A549 (cell line): ENCODE measurements at regions not wholly inside any gene's neighbourhood (a gene's known extent, or its start where the extent isn't known, plus 50 kb on each side); places are given as distances from the start of the nearest gene placed in this dataset.

Experiments used
- ATAC-seq, 2 experiments: fragments of 200-7000 bp in 1 of 2; fragments of >200 bp in 1 of 2; cut with Nextera tagmentation in 1 of 2; cut with Tn5 transposase in 1 of 2; 3 replicates each; pipeline versions ENCODE4 v1.8.0 to v1.9.1; 2018 to 2020; ENCODE audit warnings: mild to moderate bottlenecking in 1 of 2, moderate library complexity in 1 of 2
- CTCF ChIA-PET: fragments of 300-600 bp; sonication (Branson Sonifier 250); formaldehyde crosslinking; extraction: SDS; loops from one replicate; lab custom pipeline; 2021; ENCODE audit warnings: antibody characterized with exemption, inconsistent platforms; lab: Yijun Ruan, JAX
- POLR2A ChIA-PET: fragments of 350-600 bp; formaldehyde crosslinking; extraction: SDS; loops from one replicate; lab custom pipeline; 2021; ENCODE audit warnings: antibody characterized with exemption, inconsistent platforms; lab: Yijun Ruan, JAX
- DNase-seq, 2 experiments: peaks; one replicate each; pipeline versions ENCODE4 v3.0.0 to v3.0.0-alpha.2; 2011 to 2016; ENCODE audit warnings: low read depth in 1 of 2, low spot score in 1 of 2
- FAIRE-seq: peaks from 2 replicates; lab custom pipeline; 2011; peaks lifted over from hg19 to GRCh38; lab: Jason Lieb, UNC
- H3K27ac ChIP-seq, 2 experiments: fragments of >200 bp; sonication (Bioruptor Twin); formaldehyde crosslinking; 3 replicates each; pipeline ENCODE4 v1.5.1; 2016 to 2017
- H3K4me1 ChIP-seq: fragments of >200 bp; sonication (Bioruptor Twin); formaldehyde crosslinking; 3 replicates; pipeline ENCODE4 v1.6.1; 2016
- H3K4me2 ChIP-seq: fragments of >200 bp; sonication (Bioruptor Twin); formaldehyde crosslinking; 3 replicates; pipeline ENCODE4 v1.6.1; 2016
- H3K4me3 ChIP-seq: fragments of >200 bp; sonication (Bioruptor Twin); formaldehyde crosslinking; 3 replicates; pipeline ENCODE4 v1.5.1; 2016
- H3K9me3 ChIP-seq: fragments of >200 bp; sonication (Bioruptor Twin); formaldehyde crosslinking; 3 replicates; pipeline ENCODE4 v1.6.1; 2016
- FOSB ChIP-seq: fragments of 250-450 bp; sonication (Bioruptor Pico); IDR thresholded peaks from 2 replicates; pipeline ENCODE4 v1.5.0; 2020; ENCODE audit warnings: mild to moderate bottlenecking, moderate library complexity
- FOSL2 ChIP-seq, 2 experiments: fragments of 450-650 bp in 1 of 2; fragments of >200 bp in 1 of 2; sonication (Bioruptor Twin) in 1 of 2; formaldehyde crosslinking; IDR thresholded peaks; 2 replicates each; pipeline versions ENCODE4 v1.5.0 to v1.6.1; 2016 to 2020; ENCODE audit warnings: mild to moderate bottlenecking in 1 of 2, moderate library complexity in 1 of 2
- HEYL ChIP-seq: fragments of 250-450 bp; sonication (Bioruptor Pico); IDR thresholded peaks from 2 replicates; pipeline ENCODE4 v1.8.0; 2021; ENCODE audit warnings: mild to moderate bottlenecking, moderate library complexity
- HOXB5 ChIP-seq: fragments of 250-450 bp; sonication (Bioruptor Pico); IDR thresholded peaks from 2 replicates; pipeline ENCODE4 v1.5.0; 2020; ENCODE audit warnings: mild to moderate bottlenecking, moderate library complexity
- JUNB ChIP-seq: fragments of >200 bp; sonication (Bioruptor Twin); formaldehyde crosslinking; IDR thresholded peaks from 2 replicates; pipeline ENCODE4 v1.6.1; 2016
- KDM5A ChIP-seq: fragments of 200-600 bp; sonication (generic); IDR thresholded peaks from 2 replicates; pipeline ENCODE4 v1.6.1; 2016; ENCODE audit warnings: antibody characterized with exemption, mild to moderate bottlenecking
- MAZ ChIP-seq: fragments of 150-350 bp; IDR thresholded peaks from 2 replicates; pipeline ENCODE4 v1.6.1; 2014; ENCODE audit warnings: antibody characterized with exemption, low read depth, low read length, borderline replicate concordance
- PHF8 ChIP-seq: fragments of 200-600 bp; sonication (generic); IDR thresholded peaks from 2 replicates; pipeline ENCODE4 v1.6.1; 2016; ENCODE audit warnings: low read depth, mild to moderate bottlenecking, antibody characterized with exemption, moderate library complexity, borderline replicate concordance
- RFX5 ChIP-seq: fragments of 450-650 bp; IDR thresholded peaks from 2 replicates; pipeline ENCODE4 v1.7.1; 2014; ENCODE audit warnings: antibody characterized with exemption, mild to moderate bottlenecking, moderate library complexity
- ZC3H11A ChIP-seq: fragments of 450-650 bp; IDR thresholded peaks from 2 replicates; pipeline ENCODE4 v1.6.1; 2014; ENCODE audit warnings: antibody characterized with exemption, mild to moderate bottlenecking
- WGBS: methylation state at CpG from one replicate; pipeline ENCODE4 v1.1.6; 2017; ENCODE audit errors: missing lambda C conversion rate; 5-methylcytosine and 5-hydroxymethylcytosine counted together
- TF ChIP-seq, protein P1 (sequence below): fragments of 200-600 bp; sonication (generic); IDR thresholded peaks from 2 replicates; pipeline ENCODE4 v1.6.1; 2016; ENCODE audit warnings: antibody characterized with exemption, mild to moderate bottlenecking, moderate library complexity
- TF ChIP-seq, protein P2 (sequence below): fragments of 250-450 bp; sonication (Bioruptor Pico); IDR thresholded peaks from 2 replicates; pipeline ENCODE4 v1.5.0; 2021; ENCODE audit warnings: mild to moderate bottlenecking, moderate library complexity, borderline replicate concordance
- TF ChIP-seq, protein P3 (sequence below): IDR thresholded peaks from 2 replicates; pipeline ENCODE4 v1.6.1; 2012

DNA sequence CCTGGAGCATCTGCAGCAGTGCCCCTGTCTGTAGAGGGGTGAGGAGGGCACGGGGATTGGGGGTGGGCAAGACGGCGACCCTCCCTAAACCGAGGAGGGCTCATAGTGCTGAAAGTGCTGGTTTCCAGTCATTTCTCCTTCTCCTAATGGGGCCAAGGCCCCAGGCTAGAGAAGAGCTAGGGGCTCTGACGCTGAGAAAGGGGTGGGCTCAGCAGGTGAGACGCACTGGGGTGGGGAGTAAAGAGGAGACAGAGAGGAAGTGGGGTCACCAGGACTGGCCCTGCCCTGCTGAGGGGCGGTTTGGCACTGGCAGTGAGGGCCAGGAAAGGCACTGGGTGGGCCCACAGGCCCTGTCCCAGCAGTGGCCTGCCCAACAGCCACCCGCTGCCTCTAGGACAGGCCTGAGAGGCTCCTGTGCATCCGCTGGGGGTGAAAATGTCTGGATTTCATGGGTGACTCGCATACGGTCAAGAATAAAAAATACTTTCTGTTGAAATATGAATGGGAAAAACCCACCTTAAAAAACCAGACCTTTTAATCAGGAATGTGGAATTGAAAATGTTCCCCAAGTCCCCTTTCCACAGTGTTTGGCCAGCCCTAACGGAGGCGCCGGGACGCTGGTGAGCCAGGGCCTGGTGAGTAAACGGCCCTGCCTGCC lies 122.4 kb upstream of the SMURF2 start:
- FAIRE-seq (no peak), DNase-seq (no peak), ATAC-seq (no peak)
- ChIA-PET CTCF (interaction anchor here (0.7 to 7.5 kb wide), 3 partner anchors 9 to 412 kb away, joined by 3 to 43 read pairs (median 3); no protein-coding TSS in a partner anchor), POLR2A (no interaction called here)
- Histone ChIP-seq H3K27ac (no peak overlapping the region), H3K4me3 (no peak overlapping the region), H3K9me3 (no peaks in the 10 kb centered on the region), H3K4me1 (peaks cover 5% of the 10 kb centered on the region; the same call in 2 of the 3 replicates), H3K4me2 (no peak overlapping the region)
- WGBS = 88% methylated on average over 16 of the region's 16 CpGs
- TF ChIP-seq, protein P1, sequence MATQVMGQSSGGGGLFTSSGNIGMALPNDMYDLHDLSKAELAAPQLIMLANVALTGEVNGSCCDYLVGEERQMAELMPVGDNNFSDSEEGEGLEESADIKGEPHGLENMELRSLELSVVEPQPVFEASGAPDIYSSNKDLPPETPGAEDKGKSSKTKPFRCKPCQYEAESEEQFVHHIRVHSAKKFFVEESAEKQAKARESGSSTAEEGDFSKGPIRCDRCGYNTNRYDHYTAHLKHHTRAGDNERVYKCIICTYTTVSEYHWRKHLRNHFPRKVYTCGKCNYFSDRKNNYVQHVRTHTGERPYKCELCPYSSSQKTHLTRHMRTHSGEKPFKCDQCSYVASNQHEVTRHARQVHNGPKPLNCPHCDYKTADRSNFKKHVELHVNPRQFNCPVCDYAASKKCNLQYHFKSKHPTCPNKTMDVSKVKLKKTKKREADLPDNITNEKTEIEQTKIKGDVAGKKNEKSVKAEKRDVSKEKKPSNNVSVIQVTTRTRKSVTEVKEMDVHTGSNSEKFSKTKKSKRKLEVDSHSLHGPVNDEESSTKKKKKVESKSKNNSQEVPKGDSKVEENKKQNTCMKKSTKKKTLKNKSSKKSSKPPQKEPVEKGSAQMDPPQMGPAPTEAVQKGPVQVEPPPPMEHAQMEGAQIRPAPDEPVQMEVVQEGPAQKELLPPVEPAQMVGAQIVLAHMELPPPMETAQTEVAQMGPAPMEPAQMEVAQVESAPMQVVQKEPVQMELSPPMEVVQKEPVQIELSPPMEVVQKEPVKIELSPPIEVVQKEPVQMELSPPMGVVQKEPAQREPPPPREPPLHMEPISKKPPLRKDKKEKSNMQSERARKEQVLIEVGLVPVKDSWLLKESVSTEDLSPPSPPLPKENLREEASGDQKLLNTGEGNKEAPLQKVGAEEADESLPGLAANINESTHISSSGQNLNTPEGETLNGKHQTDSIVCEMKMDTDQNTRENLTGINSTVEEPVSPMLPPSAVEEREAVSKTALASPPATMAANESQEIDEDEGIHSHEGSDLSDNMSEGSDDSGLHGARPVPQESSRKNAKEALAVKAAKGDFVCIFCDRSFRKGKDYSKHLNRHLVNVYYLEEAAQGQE = no peak

DNA sequence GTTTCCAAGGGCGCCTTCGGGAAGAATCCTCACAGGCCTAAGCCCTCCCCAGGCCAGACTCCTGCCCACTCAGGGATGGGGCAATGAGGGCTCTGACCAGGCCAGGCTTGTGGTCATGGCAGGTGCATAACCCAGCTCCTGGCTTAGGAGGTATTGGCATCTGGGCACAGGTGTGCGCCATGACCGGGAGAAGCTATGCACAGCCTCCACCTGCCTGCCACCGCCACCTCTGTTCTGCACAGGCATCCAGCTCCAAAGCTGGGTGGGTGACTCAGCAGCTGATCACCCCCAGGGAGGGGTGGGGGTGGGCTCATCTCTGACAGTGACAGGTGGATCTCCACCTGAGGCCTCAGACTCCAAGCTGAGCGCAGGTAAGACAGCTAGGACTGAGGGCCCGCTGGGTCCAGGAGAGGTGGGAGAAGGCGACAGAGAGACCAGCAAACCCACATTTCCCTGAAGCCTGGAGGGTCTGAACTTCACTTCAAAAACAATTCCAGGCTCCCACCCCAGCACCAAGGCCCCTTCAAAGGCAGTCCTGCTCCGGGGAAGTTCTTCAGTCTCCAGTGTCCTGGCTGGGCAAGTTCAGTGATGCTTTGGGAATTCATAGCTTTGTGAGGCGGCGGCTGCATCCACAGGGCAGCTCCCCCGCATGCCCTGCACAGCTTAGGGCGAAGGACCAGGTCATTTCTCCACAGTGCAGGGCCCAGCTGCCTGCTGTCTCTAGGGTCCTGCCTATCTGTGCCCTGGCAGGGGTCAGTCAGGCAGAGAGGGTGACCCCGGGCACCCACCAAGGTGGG lies 121.6 kb upstream of the SMURF2 start:
- H3K9me3 ChIP-seq = no peaks in the 10 kb centered on the region
- ATAC-seq (no peak), DNase-seq (no peak), FAIRE-seq (no peak)
- 94% methylated on average over 11 of the region's 14 CpGs for WGBS
- H3K4me3 ChIP-seq = no peak overlapping the region
- ChIA-PET CTCF (interaction anchor here (0.6 to 7.5 kb wide), 5 partner anchors 8 to 502 kb away, joined by 3 to 43 read pairs (median 3); no protein-coding TSS in a partner anchor), POLR2A (no interaction called here)
- TF ChIP-seq FOSB (CRISPR knock-in tag) (no peak), JUNB (no peak), FOSL2 (IDR thresholded peaks at IDR 0.05) (no peak), FOSL2 (CRISPR knock-in tag; IDR thresholded peaks at IDR 0.05) (no peak), RFX5 (no peak), PHF8 (no peak), ZC3H11A (no peak), HOXB5 (CRISPR knock-in tag) (no peak), KDM5A (no peak)
- no peak overlapping the region for H3K4me2 ChIP-seq
- peaks cover 5% of the 10 kb centered on the region; the same call in 2 of the 3 replicates for H3K4me1 ChIP-seq
- no peak overlapping the region for H3K27ac ChIP-seq

DNA sequence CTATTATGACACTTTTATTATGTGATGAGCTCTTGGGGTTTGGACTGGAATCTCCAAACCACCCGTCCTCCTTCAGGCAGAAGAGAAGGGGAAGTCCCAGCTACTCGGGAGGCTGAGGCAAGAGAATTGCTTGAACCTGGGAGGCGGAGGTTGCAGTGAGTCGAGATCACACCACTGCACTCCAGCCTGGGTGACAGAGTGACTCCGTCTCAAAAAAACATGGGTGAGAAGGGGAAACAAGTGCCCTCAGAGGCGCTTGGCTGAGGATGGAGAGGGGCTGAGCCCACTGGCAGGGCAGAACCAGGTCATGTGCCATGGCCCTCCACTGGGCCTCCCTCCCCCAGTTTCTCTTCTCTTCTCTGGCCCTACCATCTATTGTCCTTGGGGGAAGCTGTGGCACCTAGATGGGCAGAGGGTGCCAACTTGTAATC lies 120.9 kb upstream of the SMURF2 start:
- no peak for ATAC-seq
- 85% methylated on average over 6 of the region's 6 CpGs for WGBS

More for the DNA sequence above, 120.9 kb upstream of the SMURF2 start:
- H3K4me3 ChIP-seq = no peak overlapping the region
- ChIA-PET CTCF (interaction anchor here (0.8 to 7.5 kb wide), 3 partner anchors 8 to 501 kb away, joined by 3 to 43 read pairs (median 3); no protein-coding TSS in a partner anchor), POLR2A (no interaction called here)
- no peak overlapping the region for H3K4me2 ChIP-seq
- peaks cover 5% of the 10 kb centered on the region; the same call in 2 of the 3 replicates for H3K4me1 ChIP-seq
- no peaks in the 10 kb centered on the region for H3K9me3 ChIP-seq
- no peak overlapping the region for H3K27ac ChIP-seq
- DNase-seq (no peak), FAIRE-seq (no peak)
- TF ChIP-seq MAZ (no peak), PHF8 (no peak), HEYL (no peak), FOSB (CRISPR knock-in tag) (no peak)
- TF ChIP-seq, protein P2, sequence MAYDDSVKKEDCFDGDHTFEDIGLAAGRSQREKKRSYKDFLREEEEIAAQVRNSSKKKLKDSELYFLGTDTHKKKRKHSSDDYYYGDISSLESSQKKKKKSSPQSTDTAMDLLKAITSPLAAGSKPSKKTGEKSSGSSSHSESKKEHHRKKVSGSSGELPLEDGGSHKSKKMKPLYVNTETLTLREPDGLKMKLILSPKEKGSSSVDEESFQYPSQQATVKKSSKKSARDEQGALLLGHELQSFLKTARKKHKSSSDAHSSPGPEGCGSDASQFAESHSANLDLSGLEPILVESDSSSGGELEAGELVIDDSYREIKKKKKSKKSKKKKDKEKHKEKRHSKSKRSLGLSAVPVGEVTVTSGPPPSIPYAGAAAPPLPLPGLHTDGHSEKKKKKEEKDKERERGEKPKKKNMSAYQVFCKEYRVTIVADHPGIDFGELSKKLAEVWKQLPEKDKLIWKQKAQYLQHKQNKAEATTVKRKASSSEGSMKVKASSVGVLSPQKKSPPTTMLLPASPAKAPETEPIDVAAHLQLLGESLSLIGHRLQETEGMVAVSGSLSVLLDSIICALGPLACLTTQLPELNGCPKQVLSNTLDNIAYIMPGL (CRISPR knock-in tag) = no peak
- TF ChIP-seq, protein P3, sequence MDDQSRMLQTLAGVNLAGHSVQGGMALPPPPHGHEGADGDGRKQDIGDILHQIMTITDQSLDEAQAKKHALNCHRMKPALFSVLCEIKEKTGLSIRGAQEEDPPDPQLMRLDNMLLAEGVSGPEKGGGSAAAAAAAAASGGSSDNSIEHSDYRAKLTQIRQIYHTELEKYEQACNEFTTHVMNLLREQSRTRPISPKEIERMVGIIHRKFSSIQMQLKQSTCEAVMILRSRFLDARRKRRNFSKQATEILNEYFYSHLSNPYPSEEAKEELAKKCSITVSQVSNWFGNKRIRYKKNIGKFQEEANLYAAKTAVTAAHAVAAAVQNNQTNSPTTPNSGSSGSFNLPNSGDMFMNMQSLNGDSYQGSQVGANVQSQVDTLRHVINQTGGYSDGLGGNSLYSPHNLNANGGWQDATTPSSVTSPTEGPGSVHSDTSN = no peak
